AG04450 (cell line): ENCODE measurements at regions not wholly inside any gene's neighbourhood (a gene's known extent, or its start where the extent isn't known, plus 50 kb on each side); places are given as distances from the start of the nearest gene placed in this dataset.

Source experiments
- CTCF ChIA-PET: fragments of 300-600, 350-600 bp; formaldehyde crosslinking; extraction: SDS; loops from one replicate; lab custom pipeline; 2022; ENCODE audit warnings: antibody characterized with exemption, inconsistent platforms; lab: Charles Lee
- POLR2A ChIA-PET: fragments of 350-600 bp; formaldehyde crosslinking; extraction: SDS; loops from one replicate; lab custom pipeline; 2021; ENCODE audit warnings: antibody characterized with exemption, inconsistent platforms; lab: Yijun Ruan, JAX
- DNase-seq: peaks from one replicate; pipeline ENCODE4 v3.0.0-alpha.2; 2011; ENCODE audit warnings: low read depth, low spot score
- H3K27ac ChIP-seq: one replicate; pipeline ENCODE4 v1.5.1; 2012; ENCODE audit warnings: low read depth, low read length, control low read depth
- H3K27me3 ChIP-seq: one replicate; pipeline ENCODE4 v1.6.0; 2012; ENCODE audit warnings: low read length; ENCODE audit not compliant: control insufficient read depth, insufficient read depth
- H3K4me3 ChIP-seq: 2 replicates; pipeline ENCODE4 v1.5.1; 2011; ENCODE audit warnings: mild to moderate bottlenecking, low read depth, low read length, control low read depth
- H3K9me3 ChIP-seq: 2 replicates; pipeline ENCODE4 v1.5.1; 2012; ENCODE audit warnings: low read length; ENCODE audit not compliant: control insufficient read depth, insufficient read depth
- TF ChIP-seq, protein P1 (sequence below): IDR thresholded peaks from 2 replicates; pipeline ENCODE4 v1.5.1; 2011; ENCODE audit warnings: low read depth, low read length, control low read depth, inconsistent platforms

DNA sequence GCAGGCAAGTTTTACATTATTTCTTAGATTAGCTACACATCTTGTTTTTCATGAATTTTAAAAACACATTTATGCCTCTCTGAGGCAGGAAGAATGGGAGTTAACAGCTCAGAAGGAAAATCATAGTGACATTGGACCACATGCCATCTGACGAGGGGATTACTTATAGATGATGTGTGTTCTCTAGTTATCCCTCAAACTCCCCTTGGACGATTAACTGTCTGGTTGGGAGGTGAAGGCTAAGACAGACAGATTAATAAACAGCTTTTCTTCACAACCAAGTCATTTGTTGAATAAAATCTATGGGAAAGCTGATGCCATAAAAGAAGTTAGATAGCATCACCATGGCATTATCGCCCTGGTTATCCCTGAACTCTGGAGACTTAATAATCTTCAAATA lies 80.0 kb upstream of the PREP start:
- POLR2A ChIA-PET, result no interaction called here
- Histone ChIP-seq H3K9me3 (no peaks in the 10 kb centered on the region), H3K27me3 (no peaks in the 10 kb centered on the region), H3K27ac (no peak overlapping the region), H3K4me3 (no peak overlapping the region)
- no peak for DNase-seq
- TF ChIP-seq, protein P1, sequence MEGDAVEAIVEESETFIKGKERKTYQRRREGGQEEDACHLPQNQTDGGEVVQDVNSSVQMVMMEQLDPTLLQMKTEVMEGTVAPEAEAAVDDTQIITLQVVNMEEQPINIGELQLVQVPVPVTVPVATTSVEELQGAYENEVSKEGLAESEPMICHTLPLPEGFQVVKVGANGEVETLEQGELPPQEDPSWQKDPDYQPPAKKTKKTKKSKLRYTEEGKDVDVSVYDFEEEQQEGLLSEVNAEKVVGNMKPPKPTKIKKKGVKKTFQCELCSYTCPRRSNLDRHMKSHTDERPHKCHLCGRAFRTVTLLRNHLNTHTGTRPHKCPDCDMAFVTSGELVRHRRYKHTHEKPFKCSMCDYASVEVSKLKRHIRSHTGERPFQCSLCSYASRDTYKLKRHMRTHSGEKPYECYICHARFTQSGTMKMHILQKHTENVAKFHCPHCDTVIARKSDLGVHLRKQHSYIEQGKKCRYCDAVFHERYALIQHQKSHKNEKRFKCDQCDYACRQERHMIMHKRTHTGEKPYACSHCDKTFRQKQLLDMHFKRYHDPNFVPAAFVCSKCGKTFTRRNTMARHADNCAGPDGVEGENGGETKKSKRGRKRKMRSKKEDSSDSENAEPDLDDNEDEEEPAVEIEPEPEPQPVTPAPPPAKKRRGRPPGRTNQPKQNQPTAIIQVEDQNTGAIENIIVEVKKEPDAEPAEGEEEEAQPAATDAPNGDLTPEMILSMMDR, result no peak
- CTCF ChIA-PET, result interaction anchor here (0.6 to 3.8 kb wide), 12 partner anchors 9 to 852 kb away, joined by 3 to 42 read pairs (median 7); partner anchors contain the start of gene PRDM1

DNA sequence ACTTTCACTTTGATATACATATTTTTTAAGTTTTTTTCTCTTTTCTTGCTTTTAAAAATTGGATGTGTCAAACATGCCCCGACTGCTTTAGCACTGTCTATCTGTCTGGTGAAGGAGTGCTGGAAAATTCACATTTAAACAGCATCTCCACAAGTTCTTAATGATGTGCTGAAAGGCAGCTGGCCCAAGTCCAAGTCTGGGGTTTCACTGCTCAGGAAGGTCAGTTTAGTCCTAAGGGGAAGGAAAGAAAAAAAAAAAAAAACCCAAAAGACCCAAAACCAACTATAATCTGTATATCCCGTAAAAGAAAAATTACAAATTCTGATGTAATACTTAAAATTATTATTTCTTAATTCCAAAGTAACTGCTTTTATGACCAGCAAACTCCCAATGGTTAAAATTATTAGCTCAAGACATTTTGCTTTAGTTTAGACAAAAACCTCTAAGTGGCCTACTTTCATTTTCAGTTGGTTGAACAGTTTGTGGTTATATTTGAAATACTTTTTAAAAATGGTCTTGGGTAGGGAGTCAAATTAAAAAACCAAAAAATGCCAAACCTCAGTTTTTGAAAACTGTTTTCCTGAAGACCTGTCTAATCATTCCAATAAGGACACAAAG lies 79.5 kb upstream of the PREP start:
- no peak for DNase-seq
- Histone ChIP-seq H3K27me3 (no peaks in the 10 kb centered on the region), H3K4me3 (no peak overlapping the region), H3K9me3 (no peaks in the 10 kb centered on the region), H3K27ac (no peak overlapping the region)
- CTCF ChIA-PET, result interaction anchor here (0.6 to 3.8 kb wide), 7 partner anchors 8 to 853 kb away, joined by 4 to 42 read pairs (median 9); no protein-coding TSS in a partner anchor
- POLR2A ChIA-PET, result no interaction called here
- TF ChIP-seq, protein P1, result no peak

DNA sequence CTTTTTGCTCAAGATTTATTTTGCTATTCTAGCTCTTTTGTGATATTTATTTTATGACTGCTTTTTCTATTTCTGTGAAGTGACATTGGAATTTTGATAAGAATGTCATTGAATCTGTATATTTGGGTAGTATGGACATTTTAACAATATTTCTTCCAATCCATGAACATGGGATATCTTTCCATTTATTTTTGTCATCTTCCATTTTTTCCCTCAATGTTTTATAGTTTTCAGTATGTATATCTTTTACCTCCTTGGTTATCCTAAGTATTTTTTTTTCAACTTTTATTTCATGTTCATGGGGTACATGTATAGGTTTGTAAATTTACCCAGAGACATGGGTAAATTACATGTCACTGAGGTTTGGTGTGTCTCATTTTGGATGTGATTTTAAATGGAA lies 74.1 kb upstream of the PREP start:
- ChIA-PET CTCF (interaction anchor here (0.6 to 1.2 kb wide), 2 partner anchors 389 to 823 kb away, joined by 3 read pairs; no protein-coding TSS in a partner anchor), POLR2A (no interaction called here)
- no peak for DNase-seq
- Histone ChIP-seq H3K27ac (no peak overlapping the region), H3K9me3 (no peaks in the 10 kb centered on the region), H3K4me3 (no peak overlapping the region), H3K27me3 (no peaks in the 10 kb centered on the region)
- TF ChIP-seq, protein P1, result no peak

DNA sequence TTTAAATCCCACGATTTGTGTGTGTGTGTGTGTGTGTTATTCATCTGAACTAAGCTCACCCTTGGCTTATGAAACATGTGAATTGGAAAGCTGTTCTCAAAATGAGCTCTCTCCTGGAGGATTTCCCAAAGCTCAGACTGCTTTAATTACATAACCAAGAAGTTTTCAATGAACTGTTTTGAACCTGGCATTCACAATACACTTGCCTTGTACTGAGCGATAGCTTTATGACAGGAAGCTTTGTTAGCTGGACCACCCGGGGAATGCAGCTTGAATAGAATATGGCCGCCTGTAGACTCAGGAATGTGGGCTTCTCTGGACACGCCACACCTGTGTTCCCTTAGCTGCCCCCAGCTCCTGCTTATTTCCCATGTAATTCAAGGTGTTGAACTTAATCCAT lies 71.4 kb upstream of the PREP start:
- POLR2A ChIA-PET, result no interaction called here
- CTCF ChIA-PET, result interaction anchor here (0.5 to 1.6 kb wide), 4 partner anchors 9 to 749 kb away, joined by 3 to 8 read pairs (median 4); no protein-coding TSS in a partner anchor
- TF ChIP-seq, protein P1, result no peak
- H3K4me3 ChIP-seq, result no peak overlapping the region
- no peaks in the 10 kb centered on the region for H3K9me3 ChIP-seq
- H3K27ac ChIP-seq, result no peak overlapping the region
- DNase-seq, result no peak
- no peaks in the 10 kb centered on the region for H3K27me3 ChIP-seq

DNA sequence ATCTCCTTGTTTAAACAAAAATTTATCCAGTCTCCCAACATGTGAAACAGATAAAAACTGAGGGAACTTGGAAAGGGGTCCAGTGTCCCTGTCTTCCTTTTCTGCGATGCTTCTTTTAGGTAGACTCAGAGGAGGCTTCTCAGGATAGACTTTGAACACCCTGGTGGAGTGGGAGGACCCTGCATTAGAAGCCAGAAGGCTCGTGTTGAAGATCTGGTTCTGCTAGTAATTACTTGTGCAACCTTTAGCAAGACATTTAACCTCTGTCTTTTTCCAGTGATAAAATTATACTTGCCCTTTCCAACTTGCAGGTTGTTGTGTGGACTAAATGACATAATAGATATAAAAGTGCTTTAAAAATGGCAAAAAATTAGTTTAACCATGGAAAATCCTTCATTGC lies 67.1 kb upstream of the PREP start:
- Histone ChIP-seq H3K27me3 (no peaks in the 10 kb centered on the region), H3K9me3 (peaks cover 7% of the 10 kb centered on the region; the same call in 1 of the 2 replicates), H3K4me3 (no peak overlapping the region), H3K27ac (no peak overlapping the region)
- ChIA-PET CTCF (no interaction called here), POLR2A (no interaction called here)
- DNase-seq, result no peak
- TF ChIP-seq, protein P1, result no peak
